PFSK-1 (cell line): ENCODE measurements at regions not wholly inside any gene's neighbourhood (a gene's known extent, or its start where the extent isn't known, plus 50 kb on each side); places are given as distances from the start of the nearest gene placed in this dataset.
A peak's percentile ranks its signal among the peaks of the same experiment; 100 is the strongest.

Experiments used
- FOXP2 ChIP-seq: optimal IDR thresholded peaks from 2 replicates; pipeline ENCODE3; 2011; ENCODE audit warnings: borderline replicate concordance, control low read depth, inconsistent platforms; ENCODE audit not compliant: insufficient read depth; ENCODE audit errors: extremely low read length, extremely low read depth
- POLR2AphosphoS5 ChIP-seq: IDR thresholded peaks from 2 replicates; pipeline ENCODE4 v1.6.1; 2012; ENCODE audit warnings: low read depth, mild to moderate bottlenecking, control low read depth, low read length, moderate library complexity
- REST ChIP-seq, 2 experiments: IDR thresholded peaks; 2 replicates each; pipeline versions ENCODE4 v1.6.1 to v1.8.0; 2011 to 2012; ENCODE audit warnings: low read depth in 2 of 2, low read length in 2 of 2, control low read depth in 1 of 2, inconsistent platforms in 1 of 2, mild to moderate bottlenecking in 1 of 2, moderate library complexity in 1 of 2; ENCODE audit not compliant: insufficient read depth in 1 of 2
- SIN3A ChIP-seq: IDR thresholded peaks from 2 replicates; pipeline ENCODE4 v1.6.1; 2012; ENCODE audit warnings: mild to moderate bottlenecking, low read length, moderate library complexity, borderline replicate concordance; ENCODE audit not compliant: insufficient read depth
- TAF1 ChIP-seq: IDR thresholded peaks from 2 replicates; pipeline ENCODE4 v1.6.1; 2012; ENCODE audit warnings: low read length, control low read depth, borderline replicate concordance; ENCODE audit not compliant: insufficient read depth

- TF ChIP-seq POLR2AphosphoS5 (no peak), FOXP2 (no peak), REST (IDR thresholded peaks at IDR 0.05; ENCODE audit: insufficient read depth in 1 of 2, low read depth in 2 of 2, low read length in 2 of 2) (no peak)
These were observed 501.0 kb upstream of the SORCS1 start for GRCh38 chr10:107665459-107665858.

DNA sequence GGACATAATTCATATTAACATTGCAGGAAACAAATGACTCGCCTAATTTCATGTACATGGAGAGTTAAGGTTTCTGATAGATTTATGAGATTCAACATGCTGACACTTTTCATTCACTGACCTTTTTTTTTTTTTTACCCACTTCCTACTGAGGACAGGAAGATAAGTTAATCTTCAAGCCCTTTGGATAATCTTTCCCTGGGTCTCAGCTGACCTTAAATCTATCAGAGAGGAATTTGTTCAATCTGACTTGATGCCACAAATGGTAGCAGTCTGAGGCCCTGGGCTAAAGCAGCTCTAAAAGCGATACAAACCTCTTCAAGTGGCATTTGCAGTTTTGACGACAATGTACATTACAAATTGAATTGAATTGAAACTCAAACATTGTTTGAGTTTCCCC lies 493.3 kb upstream of the SORCS1 start:
- no peak for TF ChIP-seq TAF1
- no peak for TF ChIP-seq POLR2AphosphoS5
- no peak for TF ChIP-seq FOXP2
- no peak for TF ChIP-seq SIN3A
- no peak for TF ChIP-seq REST (IDR thresholded peaks at IDR 0.05; ENCODE audit: insufficient read depth in 1 of 2, low read depth in 2 of 2, low read length in 2 of 2)

DNA sequence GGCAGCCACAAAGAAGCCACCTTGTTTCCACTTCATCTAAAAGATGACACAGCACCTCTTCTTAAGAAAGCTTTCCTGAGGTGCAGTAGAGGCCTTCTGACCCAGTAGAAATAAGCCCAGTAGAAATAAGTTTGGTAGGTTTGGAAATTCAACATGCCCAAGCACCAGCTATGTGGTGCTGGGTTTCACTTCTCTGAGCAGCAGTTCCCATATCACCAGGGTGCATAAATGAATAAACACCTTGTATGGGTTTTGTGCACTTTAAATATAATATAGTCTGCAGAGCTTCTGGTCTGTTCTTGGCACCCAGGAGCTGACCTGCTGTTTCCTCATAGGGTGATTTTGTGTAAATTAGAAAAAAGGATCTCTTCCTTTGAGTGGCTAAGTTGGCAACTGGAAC lies 492.4 kb upstream of the SORCS1 start:
- TF ChIP-seq FOXP2 (no peak), TAF1 (no peak), REST (IDR thresholded peaks at IDR 0.05; ENCODE audit: insufficient read depth in 1 of 2, low read depth in 2 of 2, low read length in 2 of 2) (no peak), POLR2AphosphoS5 (no peak), SIN3A (no peak)

GRCh38 chr10:107653832-107654287 lies 489.4 kb upstream of the SORCS1 start:
- TF ChIP-seq POLR2AphosphoS5: no peak
- TF ChIP-seq FOXP2: no peak
- TF ChIP-seq SIN3A: no peak
- TF ChIP-seq TAF1: no peak
- no peak for TF ChIP-seq REST (IDR thresholded peaks at IDR 0.05; ENCODE audit: insufficient read depth in 1 of 2, low read depth in 2 of 2, low read length in 2 of 2)

DNA sequence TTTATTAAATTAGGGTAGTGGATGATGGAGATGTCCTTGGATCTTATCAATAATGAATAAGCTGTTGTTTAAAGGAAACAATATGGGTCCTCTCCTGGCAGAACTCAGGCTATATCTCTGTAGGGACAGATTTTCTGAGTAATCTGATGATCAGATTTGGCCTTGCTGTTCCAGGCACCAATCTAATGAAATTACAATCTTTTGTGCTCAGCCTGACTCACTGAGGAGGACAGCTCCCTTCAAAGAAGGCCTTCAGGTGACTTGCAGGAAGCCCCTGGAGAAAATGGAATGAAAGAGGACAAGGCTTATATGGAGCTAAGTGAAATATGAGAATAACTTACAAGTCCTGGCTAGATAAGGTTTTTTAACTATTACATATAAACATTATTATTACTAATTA lies 486.4 kb upstream of the SORCS1 start:
- TF ChIP-seq REST (IDR thresholded peaks at IDR 0.05; ENCODE audit: insufficient read depth in 1 of 2, low read depth in 2 of 2, low read length in 2 of 2) (peak in 1 of 2 experiments; percentile 53; a peak in 1 of 4 replicates), FOXP2 (no peak)
